ENCODE measurements at regions not wholly inside any gene's neighbourhood (a gene's known extent, or its start where the extent isn't known, plus 50 kb on each side); places are given as distances from the start of the nearest gene placed in this dataset.

DNA sequence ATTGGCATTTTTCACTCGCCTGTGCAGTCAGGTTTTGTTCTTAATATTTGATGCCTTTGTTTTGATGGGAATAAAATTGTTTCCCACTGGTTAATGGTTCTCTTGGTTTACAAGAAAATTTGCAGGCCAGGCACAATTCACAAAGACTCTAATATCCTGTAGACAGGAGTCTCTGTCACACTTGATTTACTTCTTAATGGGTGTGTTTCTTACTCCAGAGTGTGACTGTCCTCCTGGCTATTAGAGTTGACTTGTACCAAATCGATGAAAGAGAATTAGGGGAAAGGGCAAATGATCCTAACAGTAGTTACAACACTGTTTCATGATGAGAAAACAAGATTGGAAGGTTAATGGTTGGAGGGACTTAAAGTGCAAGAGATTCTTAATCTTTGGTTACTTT, 142.8 kb upstream of the SV2C start:
- Histone ChIP-seq H3K9me3 (no peaks in the 10 kb centered on the region), H3K4me1 (no peaks in the 10 kb centered on the region), H3K27ac (no peak overlapping the region), H3K4me3 (no peak overlapping the region), H3K36me3 (replicated peaks in 1 of 2; ENCODE audit: insufficient read depth in 1 of 2, low read depth in 2 of 2) (no peaks in the 10 kb centered on the region), H3K27me3 (no peaks in the 10 kb centered on the region)
- intact Hi-C loops (cut with DNase I): no loop called here
- WGBS, 2 donors: 64 to 75% methylated on average over 2 of the region's 2 CpGs
- no peak for DNase-seq
- ATAC-seq: no peak
- TF ChIP-seq, protein P1, sequence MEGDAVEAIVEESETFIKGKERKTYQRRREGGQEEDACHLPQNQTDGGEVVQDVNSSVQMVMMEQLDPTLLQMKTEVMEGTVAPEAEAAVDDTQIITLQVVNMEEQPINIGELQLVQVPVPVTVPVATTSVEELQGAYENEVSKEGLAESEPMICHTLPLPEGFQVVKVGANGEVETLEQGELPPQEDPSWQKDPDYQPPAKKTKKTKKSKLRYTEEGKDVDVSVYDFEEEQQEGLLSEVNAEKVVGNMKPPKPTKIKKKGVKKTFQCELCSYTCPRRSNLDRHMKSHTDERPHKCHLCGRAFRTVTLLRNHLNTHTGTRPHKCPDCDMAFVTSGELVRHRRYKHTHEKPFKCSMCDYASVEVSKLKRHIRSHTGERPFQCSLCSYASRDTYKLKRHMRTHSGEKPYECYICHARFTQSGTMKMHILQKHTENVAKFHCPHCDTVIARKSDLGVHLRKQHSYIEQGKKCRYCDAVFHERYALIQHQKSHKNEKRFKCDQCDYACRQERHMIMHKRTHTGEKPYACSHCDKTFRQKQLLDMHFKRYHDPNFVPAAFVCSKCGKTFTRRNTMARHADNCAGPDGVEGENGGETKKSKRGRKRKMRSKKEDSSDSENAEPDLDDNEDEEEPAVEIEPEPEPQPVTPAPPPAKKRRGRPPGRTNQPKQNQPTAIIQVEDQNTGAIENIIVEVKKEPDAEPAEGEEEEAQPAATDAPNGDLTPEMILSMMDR (IDR thresholded peaks at IDR 0.05): no peak
- no peak for TF ChIP-seq POLR2A (IDR thresholded peaks at IDR 0.05)

DNA sequence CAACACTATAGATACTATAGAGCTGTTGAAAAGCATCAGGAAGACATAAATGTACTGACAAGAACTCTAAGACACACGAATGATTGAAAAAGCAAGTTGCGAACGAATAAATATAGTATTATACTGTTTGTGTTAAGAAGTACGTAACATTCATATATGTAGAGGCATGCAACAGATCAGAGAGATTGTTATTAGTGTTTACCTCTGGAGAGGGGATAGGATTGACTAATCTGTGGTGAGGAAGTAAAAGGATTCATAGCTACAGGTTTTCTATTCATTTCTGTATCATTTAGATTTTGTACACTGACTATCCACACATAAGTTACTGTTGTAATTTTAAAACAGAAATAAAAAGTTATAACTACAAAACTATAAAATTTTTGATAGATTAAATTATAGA, 147.6 kb upstream of the SV2C start:
- ATAC-seq (no peak), DNase-seq (no peak)
- Histone ChIP-seq H3K4me1 (no peaks in the 10 kb centered on the region), H3K9me3 (no peaks in the 10 kb centered on the region), H3K36me3 (replicated peaks in 1 of 2; ENCODE audit: insufficient read depth in 1 of 2, low read depth in 2 of 2) (no peaks in the 10 kb centered on the region), H3K27me3 (no peaks in the 10 kb centered on the region), H3K27ac (no peak overlapping the region), H3K4me3 (no peak overlapping the region)
- no peak for TF ChIP-seq POLR2A (IDR thresholded peaks at IDR 0.05)
- TF ChIP-seq, protein P1 (IDR thresholded peaks at IDR 0.05): no peak
- intact Hi-C loops (cut with DNase I): no loop called here
- 78 to 85% methylated on average over 4 of the region's 4 CpGs for WGBS, 2 donors

DNA sequence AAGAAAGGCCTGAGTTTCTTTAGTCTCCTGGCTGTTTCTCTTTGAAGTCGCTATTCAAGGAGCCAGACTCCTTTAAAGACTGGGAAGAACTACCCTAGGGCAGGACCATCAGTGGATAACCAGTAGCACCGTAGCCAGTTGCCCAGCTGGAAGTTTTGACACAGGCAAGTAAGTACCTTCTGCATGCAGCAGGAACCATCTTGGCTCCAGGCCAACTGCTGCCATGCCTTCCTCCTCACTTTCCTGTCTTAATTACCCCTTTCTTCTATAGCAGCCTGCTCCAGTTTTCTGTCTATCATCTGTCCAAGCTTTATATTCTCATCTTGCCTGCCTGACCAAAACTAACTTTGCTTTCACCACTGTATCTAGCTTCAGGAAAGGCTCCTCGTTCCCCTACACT, 149.7 kb upstream of the SV2C start:
- WGBS, 2 donors: 54 to 63% methylated on average over 3 of the region's 3 CpGs
- no peak overlapping the region for H3K27ac ChIP-seq
- H3K27me3 ChIP-seq: no peaks in the 10 kb centered on the region
- DNase-seq (peak in 1 of 4 donors; percentile 6), ATAC-seq (no peak)
- TF ChIP-seq, protein P1 (IDR thresholded peaks at IDR 0.05): no peak
- no peak for TF ChIP-seq POLR2A (IDR thresholded peaks at IDR 0.05)
- intact Hi-C loops (cut with DNase I): no loop called here
- H3K36me3 ChIP-seq (replicated peaks in 1 of 2; ENCODE audit: insufficient read depth in 1 of 2, low read depth in 2 of 2): no peaks in the 10 kb centered on the region
- H3K9me3 ChIP-seq: no peaks in the 10 kb centered on the region
- H3K4me1 ChIP-seq: no peaks in the 10 kb centered on the region
- H3K4me3 ChIP-seq: no peak overlapping the region

DNA sequence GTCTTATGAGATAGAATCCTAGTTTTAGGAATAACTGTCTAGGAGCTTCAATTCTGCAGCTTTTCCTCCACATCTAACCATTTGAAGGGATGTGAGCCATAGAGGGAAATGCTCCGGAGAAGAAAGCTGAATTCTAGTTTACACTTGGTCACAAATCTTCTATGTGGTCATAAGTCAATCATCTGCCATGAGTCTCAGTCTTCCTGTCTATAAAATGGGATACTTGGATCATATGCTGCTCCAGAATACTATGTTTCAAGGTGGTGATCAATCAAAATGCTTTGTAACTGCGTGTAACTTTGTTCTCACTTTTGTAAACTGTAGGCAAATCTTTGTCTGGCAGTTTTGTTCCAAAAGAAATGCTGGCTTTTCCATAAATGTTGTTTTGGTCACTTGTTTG, 152.0 kb upstream of the SV2C start:
- H3K4me3 ChIP-seq: no peak overlapping the region
- intact Hi-C loops (cut with DNase I): no loop called here
- no peaks in the 10 kb centered on the region for H3K36me3 ChIP-seq (replicated peaks in 1 of 2; ENCODE audit: insufficient read depth in 1 of 2, low read depth in 2 of 2)
- H3K27me3 ChIP-seq: no peaks in the 10 kb centered on the region
- no peak overlapping the region for H3K27ac ChIP-seq
- TF ChIP-seq, protein P1 (IDR thresholded peaks at IDR 0.05): no peak
- TF ChIP-seq POLR2A (IDR thresholded peaks at IDR 0.05): no peak
- 50 to 52% methylated on average over 2 of the region's 2 CpGs for WGBS, 2 donors
- DNase-seq (no peak), ATAC-seq (no peak)
- no peaks in the 10 kb centered on the region for H3K9me3 ChIP-seq
- no peaks in the 10 kb centered on the region for H3K4me1 ChIP-seq

DNA sequence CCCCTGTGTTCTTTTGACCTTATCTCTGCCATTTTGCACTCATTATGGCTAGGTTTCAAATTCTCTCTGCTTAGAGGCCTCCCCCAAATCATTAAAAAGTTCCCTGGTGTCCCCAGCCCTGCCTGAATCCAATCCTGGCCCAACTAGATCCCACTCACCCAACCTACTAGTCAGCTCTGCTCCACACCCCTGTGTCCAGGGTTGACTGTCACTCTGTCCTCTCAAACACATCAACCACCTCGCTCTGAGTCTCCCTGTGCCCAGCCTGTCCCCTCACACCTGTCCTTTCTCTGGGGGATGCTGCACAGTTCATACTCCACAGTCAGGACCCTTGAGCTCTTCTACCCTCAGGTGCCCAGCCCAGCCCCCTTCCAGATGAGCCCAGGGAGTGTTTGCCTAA, 154.2 kb upstream of the SV2C start:
- TF ChIP-seq POLR2A (IDR thresholded peaks at IDR 0.05): no peak
- TF ChIP-seq, protein P1 (IDR thresholded peaks at IDR 0.05): no peak
- intact Hi-C loops (cut with DNase I): no loop called here
- Histone ChIP-seq H3K4me3 (no peak overlapping the region), H3K36me3 (replicated peaks in 1 of 2; ENCODE audit: insufficient read depth in 1 of 2, low read depth in 2 of 2) (no peaks in the 10 kb centered on the region), H3K4me1 (no peaks in the 10 kb centered on the region), H3K9me3 (no peaks in the 10 kb centered on the region), H3K27ac (no peak overlapping the region), H3K27me3 (no peaks in the 10 kb centered on the region)
- DNase-seq: no peak
- ATAC-seq: no peak
- 38 to 59% methylated on average over 1 of the region's 1 CpG for WGBS, 2 donors

Measured in body of pancreas (tissue), 4 donors.